Stomach smooth muscle (tissue), 2 donors: ENCODE measurements at regions not wholly inside any gene's neighbourhood (a gene's known extent, or its start where the extent isn't known, plus 50 kb on each side); places are given as distances from the start of the nearest gene placed in this dataset.
"Not testable (repeated sequence)": the region's sequence is repeated elsewhere in the genome, so short reads cannot be mapped to it uniquely, and the experiment has no call there.

Source experiments
- H3K27ac ChIP-seq: one replicate; pipeline ENCODE4 v1.7.0; 2013; ENCODE audit warnings: mild to moderate bottlenecking, low read length, inconsistent platforms
- H3K27me3 ChIP-seq, 2 donors: one replicate each; pipeline ENCODE4 v1.7.0; 2013; ENCODE audit warnings: low read length in 2 of 2; ENCODE audit not compliant: insufficient read depth in 2 of 2, control insufficient read depth in 1 of 2
- H3K36me3 ChIP-seq, 2 donors: one replicate each; pipeline ENCODE4 v1.7.0; 2013; ENCODE audit warnings: low read length in 2 of 2; ENCODE audit not compliant: control insufficient read depth in 2 of 2, insufficient read depth in 2 of 2
- H3K4me1 ChIP-seq: one replicate; pipeline ENCODE4 v1.7.0; 2013; ENCODE audit warnings: low read length; ENCODE audit not compliant: control insufficient read depth, insufficient read depth
- H3K4me3 ChIP-seq, 2 donors: one replicate each; pipeline ENCODE4 v1.7.0; 2013; ENCODE audit warnings: low read length in 2 of 2
- H3K9ac ChIP-seq, 2 donors: one replicate each; pipeline ENCODE4 v1.7.0; 2013; ENCODE audit warnings: low read length in 2 of 2, mild to moderate bottlenecking in 1 of 2
- H3K9me3 ChIP-seq, 2 donors: one replicate each; pipeline ENCODE4 v1.7.0; 2013; ENCODE audit warnings: low read length in 2 of 2; ENCODE audit not compliant: control insufficient read depth in 2 of 2
- donor health status: healthy.
- donor health status: Pancreatic carcinoma.

GRCh38 chrX:81857192-81857591 is 655.3 kb downstream of the SH3BGRL start:
- no peaks in the 10 kb centered on the region for H3K27me3 ChIP-seq
- H3K4me1 ChIP-seq, result no peaks in the 10 kb centered on the region
- no peak overlapping the region for H3K9ac ChIP-seq
- no peak overlapping the region for H3K4me3 ChIP-seq
- no peaks in the 10 kb centered on the region for H3K36me3 ChIP-seq
- no peak overlapping the region for H3K27ac ChIP-seq
- H3K9me3 ChIP-seq, result no peaks in the 10 kb centered on the region

GRCh38 chrX:81866873-81867272 is 665.0 kb downstream of the SH3BGRL start:
- Histone ChIP-seq H3K36me3 (no peaks in the 10 kb centered on the region), H3K9ac (no peak overlapping the region), H3K9me3 (peaks cover 0 to 5% of the 10 kb centered on the region in 2 donors), H3K27me3 (no peaks in the 10 kb centered on the region), H3K4me3 (no peak overlapping the region), H3K27ac (no peak overlapping the region), H3K4me1 (no peaks in the 10 kb centered on the region)

- H3K27ac ChIP-seq, result no peak overlapping the region
- H3K27me3 ChIP-seq, result no peaks in the 10 kb centered on the region
- no peak overlapping the region for H3K9ac ChIP-seq
- no peak overlapping the region for H3K4me3 ChIP-seq
- peaks cover 0 to 5% of the 10 kb centered on the region in 2 donors for H3K9me3 ChIP-seq
- no peaks in the 10 kb centered on the region for H3K4me1 ChIP-seq
- no peaks in the 10 kb centered on the region for H3K36me3 ChIP-seq
Measured at GRCh38 chrX:81868979-81869378, 667.1 kb downstream of the SH3BGRL start.

GRCh38 chrX:81874807-81875206 is 672.9 kb downstream of the SH3BGRL start:
- Histone ChIP-seq H3K27ac (no peak overlapping the region), H3K9me3 (peaks cover 0 to 5% of the 10 kb centered on the region in 2 donors), H3K4me1 (no peaks in the 10 kb centered on the region), H3K36me3 (no peaks in the 10 kb centered on the region), H3K9ac (no peak overlapping the region), H3K4me3 (no peak overlapping the region), H3K27me3 (no peaks in the 10 kb centered on the region)

GRCh38 chrX:81875800-81876199 is 673.9 kb downstream of the SH3BGRL start:
- peaks cover 0 to 5% of the 10 kb centered on the region in 2 donors for H3K9me3 ChIP-seq
- H3K27me3 ChIP-seq, result no peaks in the 10 kb centered on the region
- H3K27ac ChIP-seq, result no peak overlapping the region
- no peak overlapping the region for H3K9ac ChIP-seq
- no peaks in the 10 kb centered on the region for H3K4me1 ChIP-seq
- no peaks in the 10 kb centered on the region for H3K36me3 ChIP-seq
- no peak overlapping the region for H3K4me3 ChIP-seq

- Histone ChIP-seq H3K9me3 (peaks cover 0 to 5% of the 10 kb centered on the region in 2 donors), H3K4me1 (no peaks in the 10 kb centered on the region), H3K36me3 (no peaks in the 10 kb centered on the region), H3K4me3 (no peak overlapping the region), H3K27me3 (no peaks in the 10 kb centered on the region), H3K9ac (no peak overlapping the region), H3K27ac (no peak overlapping the region)
Measured at GRCh38 chrX:81876437-81876836, 674.5 kb downstream of the SH3BGRL start.

- Histone ChIP-seq H3K36me3 (no peaks in the 10 kb centered on the region), H3K9ac (no peak overlapping the region), H3K27me3 (peaks cover 0 to 4% of the 10 kb centered on the region in 2 donors), H3K4me1 (no peaks in the 10 kb centered on the region), H3K9me3 (no peaks in the 10 kb centered on the region), H3K4me3 (no peak overlapping the region), H3K27ac (no peak overlapping the region)
Measured at GRCh38 chrX:81890521-81890920, 688.6 kb downstream of the SH3BGRL start.

- Histone ChIP-seq H3K27ac (no peak overlapping the region), H3K4me3 (no peak overlapping the region), H3K27me3 (no peaks in the 10 kb centered on the region), H3K9ac (no peak overlapping the region), H3K4me1 (no peaks in the 10 kb centered on the region), H3K9me3 (no peaks in the 10 kb centered on the region), H3K36me3 (no peaks in the 10 kb centered on the region)
Measured at GRCh38 chrX:81900522-81900921, 698.6 kb downstream of the SH3BGRL start.

- Histone ChIP-seq H3K9ac (no peak overlapping the region), H3K4me3 (no peak overlapping the region), H3K9me3 (no peaks in the 10 kb centered on the region), H3K36me3 (no peaks in the 10 kb centered on the region), H3K27ac (no peak overlapping the region), H3K4me1 (no peaks in the 10 kb centered on the region), H3K27me3 (no peaks in the 10 kb centered on the region)
Measured at GRCh38 chrX:81925812-81926211, 723.9 kb downstream of the SH3BGRL start.

GRCh38 chrX:81945911-81946310 is 744.0 kb downstream of the SH3BGRL start:
- not testable (repeated sequence) for H3K9me3 ChIP-seq, H3K4me1 ChIP-seq, H3K27me3 ChIP-seq, H3K36me3 ChIP-seq, H3K4me3 ChIP-seq, H3K9ac ChIP-seq, H3K27ac ChIP-seq

GRCh38 chrX:81957318-81957717 is 755.4 kb downstream of the SH3BGRL start:
- peaks cover 0 to 2% of the 10 kb centered on the region in 2 donors for H3K27me3 ChIP-seq
- H3K36me3 ChIP-seq, result no peaks in the 10 kb centered on the region
- H3K27ac ChIP-seq, result no peak overlapping the region
- no peaks in the 10 kb centered on the region for H3K4me1 ChIP-seq
- H3K4me3 ChIP-seq, result no peak overlapping the region
- no peaks in the 10 kb centered on the region for H3K9me3 ChIP-seq
- no peak overlapping the region for H3K9ac ChIP-seq
